ENCODE measurements at regions not wholly inside any gene's neighbourhood (a gene's known extent, or its start where the extent isn't known, plus 50 kb on each side); places are given as distances from the start of the nearest gene placed in this dataset.

- Histone ChIP-seq H3K4me1 (replicated peaks) (no peaks in the 10 kb centered on the region), H3K36me3 (no peaks in the 10 kb centered on the region), H3K4me3 (no peak overlapping the region), H3K9me3 (no peaks in the 10 kb centered on the region), H3K27me3 (replicated peaks; ENCODE audit: insufficient read depth) (no peaks in the 10 kb centered on the region), H3K27ac (no peak overlapping the region)
- intact Hi-C loops (cut with DNase I) = no loop called here
- 81% methylated on average over 4 of the region's 4 CpGs for WGBS
- no peak for DNase-seq (ENCODE audit: low spot score)
- TF ChIP-seq POLR2AphosphoS5 (IDR thresholded peaks at IDR 0.05) (no peak), POLR2A (IDR thresholded peaks at IDR 0.05) (no peak), CTCF (IDR thresholded peaks at IDR 0.05) (no peak)
These were observed 203.6 kb upstream of the KYNU start for GRCh38 chr2:142673836-142674235.

- TF ChIP-seq CTCF (IDR thresholded peaks at IDR 0.05) (no peak), POLR2AphosphoS5 (IDR thresholded peaks at IDR 0.05) (no peak), POLR2A (IDR thresholded peaks at IDR 0.05) (no peak)
- H3K4me3 ChIP-seq = no peak overlapping the region
- intact Hi-C loops (cut with DNase I) = no loop called here
- no peaks in the 10 kb centered on the region for H3K4me1 ChIP-seq (replicated peaks)
- no peaks in the 10 kb centered on the region for H3K27me3 ChIP-seq (replicated peaks; ENCODE audit: insufficient read depth)
- no peaks in the 10 kb centered on the region for H3K9me3 ChIP-seq
- no peak for DNase-seq (ENCODE audit: low spot score)
- H3K27ac ChIP-seq = no peak overlapping the region
- H3K36me3 ChIP-seq = no peaks in the 10 kb centered on the region
- 96% methylated on average over 6 of the region's 6 CpGs for WGBS
These were observed 204.8 kb upstream of the KYNU start for GRCh38 chr2:142672698-142673097.

DNA sequence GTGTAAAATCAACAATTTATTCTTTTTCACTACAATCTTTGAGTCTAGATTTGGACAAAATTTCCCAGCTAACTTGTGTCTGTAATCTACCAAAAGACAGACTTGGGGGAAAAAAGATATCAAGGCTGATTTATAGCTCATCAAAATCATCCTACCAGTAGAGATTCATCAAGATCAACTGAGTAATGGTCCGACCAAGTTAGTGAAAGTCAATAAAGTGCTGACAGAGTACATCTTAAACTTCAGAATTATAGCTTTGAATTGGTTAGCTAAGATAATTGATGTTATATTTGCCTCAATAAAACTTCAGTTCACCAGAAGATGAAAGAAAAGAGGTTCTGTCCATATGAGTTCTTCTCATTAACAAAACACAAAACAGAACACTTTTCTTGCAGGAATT lies 207.1 kb upstream of the KYNU start:
- DNase-seq (ENCODE audit: low spot score) = no peak
- no peaks in the 10 kb centered on the region for H3K4me1 ChIP-seq (replicated peaks)
- no peaks in the 10 kb centered on the region for H3K36me3 ChIP-seq
- 24% methylated on average over 1 of the region's 1 CpG for WGBS
- intact Hi-C loops (cut with DNase I) = no loop called here
- no peaks in the 10 kb centered on the region for H3K9me3 ChIP-seq
- H3K27me3 ChIP-seq (replicated peaks; ENCODE audit: insufficient read depth) = no peaks in the 10 kb centered on the region
- H3K27ac ChIP-seq = no peak overlapping the region
- TF ChIP-seq CTCF (IDR thresholded peaks at IDR 0.05) = no peak
- TF ChIP-seq POLR2AphosphoS5 (IDR thresholded peaks at IDR 0.05) = no peak
- TF ChIP-seq POLR2A (IDR thresholded peaks at IDR 0.05) = no peak
- H3K4me3 ChIP-seq = no peak overlapping the region

- intact Hi-C loops (cut with DNase I) = no loop called here
- no peaks in the 10 kb centered on the region for H3K9me3 ChIP-seq
- no peaks in the 10 kb centered on the region for H3K27me3 ChIP-seq (replicated peaks; ENCODE audit: insufficient read depth)
- no peak for DNase-seq (ENCODE audit: low spot score)
- 84% methylated on average over 3 of the region's 3 CpGs for WGBS
- TF ChIP-seq POLR2A (IDR thresholded peaks at IDR 0.05) (no peak), POLR2AphosphoS5 (IDR thresholded peaks at IDR 0.05) (no peak)
- H3K27ac ChIP-seq = no peak overlapping the region
- H3K4me1 ChIP-seq (replicated peaks) = no peaks in the 10 kb centered on the region
- H3K4me3 ChIP-seq = no peak overlapping the region
- H3K36me3 ChIP-seq = no peaks in the 10 kb centered on the region
These were observed 209.0 kb upstream of the KYNU start for GRCh38 chr2:142668420-142668819.

DNA sequence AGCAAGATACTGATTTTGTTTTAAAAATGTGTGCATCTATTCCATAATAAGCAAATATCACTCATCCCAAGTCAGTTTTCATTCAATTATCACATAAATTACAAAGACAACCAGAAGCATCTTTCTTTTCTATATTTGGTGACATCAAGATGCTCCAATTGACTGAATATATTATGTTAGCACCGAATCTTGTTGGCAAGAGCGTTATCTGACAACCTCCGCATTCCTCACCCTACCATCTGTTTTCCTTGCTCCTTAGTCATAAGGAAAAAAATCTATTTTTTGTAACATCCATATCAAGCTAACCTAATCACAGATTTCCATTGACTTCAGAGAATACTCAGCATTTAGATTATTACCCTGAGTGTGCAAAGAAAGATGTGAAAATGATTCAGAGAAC lies 212.2 kb upstream of the KYNU start:
- H3K36me3 ChIP-seq = no peaks in the 10 kb centered on the region
- H3K4me1 ChIP-seq (replicated peaks) = no peaks in the 10 kb centered on the region
- no peak overlapping the region for H3K27ac ChIP-seq
- intact Hi-C loops (cut with DNase I) = no loop called here
- H3K27me3 ChIP-seq (replicated peaks; ENCODE audit: insufficient read depth) = no peaks in the 10 kb centered on the region
- DNase-seq (ENCODE audit: low spot score) = no peak
- no peaks in the 10 kb centered on the region for H3K9me3 ChIP-seq
- H3K4me3 ChIP-seq = no peak overlapping the region
- 93% methylated on average over 3 of the region's 3 CpGs for WGBS
- no peak for TF ChIP-seq POLR2A (IDR thresholded peaks at IDR 0.05)
- no peak for TF ChIP-seq POLR2AphosphoS5 (IDR thresholded peaks at IDR 0.05)
- no peak for TF ChIP-seq CTCF (IDR thresholded peaks at IDR 0.05)
